ENCODE measurements at regions not wholly inside any gene's neighbourhood (a gene's known extent, or its start where the extent isn't known, plus 50 kb on each side); places are given as distances from the start of the nearest gene placed in this dataset.

DNA sequence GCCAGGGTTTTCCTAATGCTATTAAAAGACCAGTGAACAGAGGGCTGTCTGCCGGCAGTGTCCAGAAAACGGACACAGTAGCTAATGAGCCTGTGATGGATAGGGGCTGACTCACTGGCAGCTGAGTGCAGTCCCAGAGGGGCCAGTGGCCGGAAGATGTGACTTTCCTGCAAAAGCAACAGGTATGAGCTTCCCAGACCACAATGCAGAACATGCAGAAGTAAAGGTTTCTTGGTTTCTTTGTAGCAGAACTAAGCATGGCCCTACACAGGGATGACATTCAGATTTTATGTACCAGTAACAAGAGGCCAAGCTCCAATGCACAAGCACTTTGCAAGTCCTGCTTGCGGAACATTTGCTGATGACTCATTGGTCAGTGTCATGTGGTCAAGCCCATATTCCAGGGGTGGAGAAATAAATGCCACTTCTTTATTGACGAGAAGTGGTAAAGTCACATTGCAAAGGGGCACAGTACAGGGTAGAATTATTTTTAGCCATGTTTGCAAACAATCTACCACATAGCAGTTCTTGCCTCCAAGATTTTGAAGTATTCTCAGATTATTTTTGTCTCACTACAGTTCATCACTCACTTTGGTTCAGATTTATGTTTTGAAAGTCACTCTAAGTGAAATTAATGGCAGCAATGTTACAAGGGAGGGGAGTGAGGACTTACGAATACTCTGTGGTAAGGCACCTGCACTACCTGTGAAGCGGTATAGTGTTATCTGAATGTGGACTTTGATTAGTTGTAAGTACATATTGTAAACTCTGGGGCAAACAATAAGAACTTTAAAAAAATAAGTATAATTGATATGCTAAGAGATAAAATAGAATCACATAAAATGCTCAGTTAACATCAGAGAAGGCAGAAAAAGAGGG, 263.3 kb downstream of the ABHD5 start:
- DNase-seq, result no peak

DNA sequence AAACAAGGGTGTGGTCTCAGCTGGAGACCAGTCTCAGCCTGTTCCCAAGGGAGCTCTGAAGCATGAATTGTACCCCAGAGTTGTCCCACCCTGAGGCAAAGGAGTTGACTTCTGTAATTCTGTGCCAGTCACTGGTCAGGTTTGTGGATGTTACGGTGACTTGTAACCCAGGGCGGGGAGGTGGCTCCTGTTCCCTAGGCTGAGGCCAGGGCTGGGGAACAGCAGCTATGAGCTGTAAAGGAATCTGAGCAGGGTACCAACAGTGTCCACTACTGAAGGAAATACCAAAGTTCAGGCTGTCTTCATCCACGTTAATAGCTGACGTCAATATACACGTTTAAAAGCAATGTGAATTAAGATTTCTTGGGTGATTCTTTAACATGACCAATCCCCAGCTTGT, 266.2 kb downstream of the ABHD5 start:
- no peak for DNase-seq

DNA sequence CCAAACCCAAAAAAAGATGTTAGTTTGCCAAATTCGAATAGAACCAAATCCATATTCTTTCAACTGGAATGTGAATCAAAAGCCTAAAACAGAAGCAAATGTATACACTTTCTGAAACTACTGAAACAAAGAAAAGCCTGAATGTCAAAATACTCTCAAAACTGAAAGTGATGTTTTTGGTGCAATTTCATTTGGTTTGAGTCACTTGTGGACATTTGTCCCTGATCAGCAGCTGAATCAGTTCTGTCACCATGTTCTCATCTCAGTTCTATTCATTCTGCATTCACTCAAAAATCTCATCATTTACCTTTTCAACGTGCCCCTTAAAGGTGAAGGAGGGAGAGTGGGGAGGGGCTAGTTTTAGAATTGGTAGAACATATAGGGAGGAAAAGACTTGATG, 266.8 kb downstream of the ABHD5 start:
- no peak for DNase-seq

DNA sequence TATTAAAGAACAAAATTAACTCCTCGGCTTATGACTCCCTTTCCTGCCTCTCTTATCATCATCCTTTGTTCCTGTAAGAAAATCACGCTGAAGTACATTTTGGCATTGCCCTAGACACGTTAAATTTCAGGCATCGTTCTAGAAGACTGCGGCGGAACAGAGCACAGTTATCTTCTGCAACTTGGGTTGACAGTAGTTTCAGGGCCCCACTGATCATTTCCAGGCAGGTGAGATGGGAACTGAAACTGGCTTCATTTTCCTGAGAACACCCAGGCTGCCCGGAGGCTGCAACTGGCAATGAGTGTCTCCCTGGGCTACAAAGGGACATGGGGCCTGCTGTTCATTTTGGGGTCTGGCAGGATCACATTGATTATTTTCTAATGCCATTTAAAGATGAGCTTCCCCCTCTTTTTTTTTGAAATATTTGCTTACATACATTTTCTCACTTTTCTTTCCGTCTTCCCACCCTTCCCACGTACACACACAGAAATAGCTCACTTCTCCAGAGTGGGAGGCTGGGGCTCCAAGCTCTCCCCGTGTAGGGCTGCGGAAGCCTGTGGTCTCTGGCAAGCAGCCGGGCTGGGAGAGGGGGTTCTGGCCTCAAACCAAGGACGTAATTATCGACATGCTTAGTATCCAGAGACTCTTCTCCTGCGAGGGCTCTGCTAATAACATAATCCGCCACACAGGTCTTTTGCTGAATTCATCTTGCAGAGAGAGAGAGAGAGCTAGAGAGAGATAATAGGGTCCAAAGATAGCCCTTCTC, 267.4 kb downstream of the ABHD5 start:
- DNase-seq, result no peak

DNA sequence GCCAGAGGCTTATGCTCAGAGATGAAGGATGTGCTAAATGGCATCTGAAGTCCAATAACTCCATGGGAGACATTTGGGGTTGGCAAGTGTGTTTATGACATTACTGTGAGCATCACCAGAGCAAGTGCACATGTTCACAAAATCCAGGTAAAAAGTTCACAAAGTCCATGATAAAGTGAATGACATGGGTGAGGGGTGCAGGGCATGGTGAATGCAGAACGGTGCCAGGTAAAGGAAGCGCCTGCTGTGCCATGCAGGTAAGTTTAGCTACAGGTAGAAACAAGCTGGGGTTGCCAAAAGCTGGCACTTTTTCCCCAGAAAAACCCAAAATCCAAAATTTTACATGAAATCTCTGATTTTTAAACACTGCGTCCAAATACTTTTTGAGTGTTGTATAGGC, 268.2 kb downstream of the ABHD5 start:
- no peak for DNase-seq

DNA sequence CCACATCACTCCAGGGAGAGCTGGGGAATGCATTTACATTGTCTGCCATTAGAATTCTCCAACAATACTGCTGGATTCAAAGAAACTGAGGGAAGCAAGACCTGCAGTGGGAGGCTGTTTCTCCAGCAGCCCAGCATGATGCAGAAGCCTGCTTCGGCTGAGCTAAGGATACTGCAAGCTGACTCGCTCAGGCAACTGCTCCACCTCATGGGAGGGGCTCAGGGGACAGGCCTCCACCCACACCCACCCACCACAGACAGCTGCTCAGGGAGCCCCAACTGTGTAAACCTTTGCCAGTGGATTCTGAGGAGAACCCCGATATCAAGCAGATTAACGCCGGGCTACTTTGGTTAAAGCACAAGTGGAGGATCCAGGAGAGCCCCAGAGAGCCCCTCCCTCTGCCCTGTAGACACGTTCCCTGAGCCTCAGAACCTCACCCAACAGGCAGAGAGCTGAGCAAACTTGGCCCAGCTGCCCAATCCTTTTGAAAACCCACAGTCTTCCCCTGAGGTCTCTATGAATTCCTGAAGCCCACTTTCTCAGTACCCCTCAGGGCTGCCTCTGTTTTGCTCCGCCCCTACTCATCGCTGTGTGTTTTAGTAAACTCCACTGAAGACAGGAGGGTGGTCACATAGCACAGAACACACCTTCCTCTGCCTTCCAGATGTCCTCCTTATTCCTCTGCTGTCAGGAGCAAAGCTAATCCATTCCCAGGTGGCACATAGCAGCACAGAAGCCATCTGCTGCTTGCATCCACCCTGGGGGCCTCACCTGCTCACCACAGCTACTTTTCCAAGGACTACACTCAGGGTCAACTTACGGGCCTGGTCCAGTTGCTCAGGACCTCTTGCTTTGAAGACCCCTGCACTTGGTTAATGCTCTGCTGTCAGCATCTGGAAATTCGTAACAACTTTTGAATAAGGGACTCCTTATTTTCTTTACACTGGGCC, 269.0 kb downstream of the ABHD5 start:
- DNase-seq, result no peak

DNA sequence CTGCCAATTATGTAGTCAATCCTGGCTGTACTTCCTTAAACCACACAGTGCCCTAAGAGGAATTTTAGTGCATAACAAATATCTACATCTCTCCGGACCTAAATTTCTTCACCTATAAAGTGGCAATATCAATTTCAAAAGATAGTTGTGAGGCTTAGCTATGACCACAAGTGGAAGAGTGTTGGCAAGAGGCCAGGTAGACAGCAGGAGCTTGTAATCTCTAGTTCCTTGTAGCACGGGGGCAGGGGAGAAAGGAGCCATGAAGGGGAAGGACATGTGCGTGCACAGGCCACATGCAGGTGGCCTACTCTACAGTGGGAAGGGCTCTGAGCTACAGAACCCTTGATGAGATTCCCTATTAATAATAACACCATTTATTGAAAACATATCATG, 269.7 kb downstream of the ABHD5 start:
- DNase-seq, result no peak

DNA sequence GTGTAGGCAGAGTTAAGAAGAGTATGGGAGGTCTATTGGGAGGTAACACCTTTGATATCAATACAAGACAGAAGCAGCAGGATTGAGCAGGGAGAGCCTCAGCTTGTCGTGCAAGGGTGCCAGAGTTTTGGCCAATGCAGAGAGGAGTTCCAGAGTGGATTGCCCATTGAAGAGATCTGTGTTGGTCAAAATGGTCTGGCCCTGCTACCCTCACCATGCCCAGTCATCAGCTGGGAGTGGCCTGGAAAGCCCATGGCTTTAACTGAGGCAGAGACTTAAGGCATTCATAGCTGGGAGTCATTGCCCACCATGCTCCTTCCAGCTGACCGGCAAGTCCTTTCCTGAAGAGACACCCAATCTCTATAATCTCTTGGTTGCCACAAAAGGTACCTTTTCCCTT, 271.3 kb downstream of the ABHD5 start:
- no peak for DNase-seq

DNA sequence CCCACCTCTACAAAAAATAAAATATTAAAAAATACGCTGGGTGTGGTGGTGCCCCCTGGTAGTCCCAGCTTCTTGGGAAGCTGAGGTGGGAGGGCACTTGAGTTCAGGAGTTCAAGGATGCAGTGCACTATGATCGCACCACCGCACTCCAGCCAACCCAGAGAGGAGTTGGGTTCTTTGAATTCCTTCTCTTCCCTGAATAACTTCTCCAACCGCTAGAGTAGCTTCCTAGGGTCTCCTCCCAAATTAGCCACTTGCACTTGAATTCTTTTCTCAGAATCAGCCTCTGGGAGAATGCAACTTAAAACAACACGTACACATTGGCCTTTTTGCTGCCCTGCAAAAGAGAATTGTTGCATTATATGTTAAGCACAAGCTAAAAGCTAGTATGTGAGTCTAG, 272.5 kb downstream of the ABHD5 start:
- DNase-seq, result no peak

DNA sequence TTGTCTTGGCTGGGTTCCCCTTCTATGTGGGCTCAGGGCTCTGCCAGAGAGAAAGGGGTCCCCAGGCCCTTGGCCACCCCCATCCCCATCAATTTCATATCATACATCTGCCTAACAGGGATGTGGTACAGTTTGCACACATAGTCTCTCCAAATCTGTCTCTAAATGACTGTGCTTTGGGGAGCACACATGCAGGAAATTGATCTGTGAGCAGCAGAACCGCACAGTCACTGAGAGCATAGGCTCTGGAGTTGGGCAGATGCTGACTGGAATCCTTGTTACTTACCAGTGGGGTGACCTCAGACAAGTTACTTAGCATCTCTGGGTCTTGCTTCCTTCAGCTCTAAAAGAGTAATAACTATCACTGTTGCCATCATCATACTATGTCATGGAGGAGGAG, 273.9 kb downstream of the ABHD5 start:
- no peak for DNase-seq

DNA sequence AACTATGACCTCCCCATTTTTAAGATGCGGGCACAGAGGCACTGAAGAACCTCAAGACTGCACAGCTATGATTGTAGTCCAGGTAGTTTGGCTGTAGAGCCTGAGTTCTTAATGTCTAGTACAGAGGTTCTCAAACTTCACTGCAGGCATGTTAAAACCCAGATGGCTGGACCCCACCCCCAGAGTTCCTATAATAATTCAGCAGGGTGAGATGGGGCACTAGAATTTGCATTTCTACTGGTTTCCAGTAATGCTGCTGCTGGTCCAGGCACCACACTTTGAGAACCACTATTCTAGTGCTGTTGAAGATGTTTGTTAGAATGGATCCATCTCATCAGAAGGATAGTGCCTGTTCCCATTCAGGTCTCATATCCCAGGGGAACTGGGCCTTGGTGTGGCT, 274.9 kb downstream of the ABHD5 start:
- no peak for DNase-seq

DNA sequence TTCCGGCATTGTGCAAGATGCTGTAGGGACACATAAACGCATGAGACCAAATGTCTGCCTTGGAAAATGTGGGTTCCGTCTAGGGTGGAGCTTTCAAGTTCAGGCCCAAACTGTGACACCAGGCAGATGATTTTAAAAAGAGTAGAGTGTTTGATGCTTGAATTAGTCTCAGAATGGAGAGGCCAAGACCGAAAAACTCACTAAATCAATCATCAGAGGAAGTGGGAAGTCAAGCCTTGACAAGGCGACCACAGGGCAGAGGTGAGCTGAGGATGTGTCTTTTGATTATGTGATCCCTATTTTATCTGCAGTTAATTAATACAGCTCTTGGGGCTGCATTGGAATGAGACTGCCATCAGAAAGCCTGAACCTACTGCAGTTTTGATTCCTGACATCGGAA, 275.4 kb downstream of the ABHD5 start:
- DNase-seq, result no peak

DNA sequence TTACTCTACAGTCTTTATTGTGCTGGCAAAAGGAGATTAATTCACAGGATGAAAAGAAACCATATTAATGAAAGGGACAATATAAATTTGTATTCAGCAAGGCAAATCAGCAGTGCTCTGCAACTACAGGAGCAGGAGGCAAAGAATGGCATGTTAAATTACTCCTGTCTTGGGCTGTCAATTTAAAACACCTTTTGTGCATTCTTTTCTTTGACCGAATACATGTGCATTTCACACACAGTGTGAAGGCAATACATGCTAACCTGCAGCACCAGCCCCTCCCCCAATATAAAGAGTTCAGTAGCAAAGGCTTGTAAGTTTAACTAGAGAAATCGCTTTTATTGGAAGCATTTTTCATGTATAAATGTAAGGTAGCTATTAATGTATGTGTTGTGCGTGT, 275.2 kb upstream of the TOPAZ1 start:
- no peak for DNase-seq

DNA sequence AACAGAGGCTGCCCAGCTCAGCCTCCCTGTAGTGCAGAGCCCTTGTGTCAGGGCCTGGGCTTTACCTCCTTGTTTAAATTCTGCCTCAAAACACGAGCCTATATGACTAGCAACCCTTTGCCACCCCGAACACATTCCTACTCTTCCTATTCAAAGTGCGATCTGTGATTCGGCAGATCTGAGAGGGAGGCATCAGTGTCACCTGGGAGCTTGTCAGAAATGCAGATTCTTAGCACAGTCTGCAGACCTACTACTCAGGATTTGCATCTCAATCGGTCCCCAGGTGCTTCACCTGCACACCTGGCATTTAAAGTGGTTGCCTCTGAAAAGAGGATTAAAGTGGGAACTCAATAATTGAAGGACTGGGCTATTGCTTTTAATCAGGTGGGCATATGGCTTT, 273.2 kb upstream of the TOPAZ1 start:
- no peak for DNase-seq

DNA sequence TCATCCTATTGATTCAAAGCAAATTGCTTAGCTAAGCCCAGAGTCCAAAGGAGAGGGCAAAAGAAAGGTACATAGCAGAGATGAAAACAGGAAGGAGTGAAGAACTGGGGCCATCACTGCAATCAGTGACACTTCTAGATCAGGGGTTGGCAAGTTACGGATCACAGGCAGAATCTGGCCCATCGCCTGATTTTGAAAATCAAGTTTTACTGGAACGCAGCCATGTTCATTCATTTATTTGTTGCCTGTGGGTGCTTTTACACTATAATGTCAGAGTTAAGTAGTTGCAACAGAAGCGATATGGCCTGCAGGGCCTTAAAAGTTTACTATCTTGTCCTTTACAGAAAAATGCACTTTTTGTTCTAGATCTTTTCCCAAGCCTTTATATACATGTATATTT, 271.7 kb upstream of the TOPAZ1 start:
- no peak for DNase-seq

DNA sequence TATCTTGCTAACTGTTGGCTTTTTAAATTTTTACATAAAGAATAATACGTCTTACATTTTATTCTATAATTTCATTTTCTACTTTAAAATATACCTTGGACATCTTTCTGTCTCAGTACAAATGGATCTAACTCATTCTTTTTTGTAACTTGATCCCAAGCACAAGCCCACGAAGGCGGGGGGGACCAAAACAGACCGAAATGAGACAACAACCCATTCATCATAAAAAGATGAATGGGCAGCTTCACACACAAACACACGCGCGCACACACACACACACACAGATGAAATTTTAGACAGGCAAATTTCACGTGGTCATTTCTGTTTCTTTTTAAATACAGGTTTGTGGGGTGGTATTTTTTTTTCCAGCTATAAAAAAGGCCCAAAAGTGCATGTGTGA, 271.3 kb upstream of the TOPAZ1 start:
- no peak for DNase-seq

DNA sequence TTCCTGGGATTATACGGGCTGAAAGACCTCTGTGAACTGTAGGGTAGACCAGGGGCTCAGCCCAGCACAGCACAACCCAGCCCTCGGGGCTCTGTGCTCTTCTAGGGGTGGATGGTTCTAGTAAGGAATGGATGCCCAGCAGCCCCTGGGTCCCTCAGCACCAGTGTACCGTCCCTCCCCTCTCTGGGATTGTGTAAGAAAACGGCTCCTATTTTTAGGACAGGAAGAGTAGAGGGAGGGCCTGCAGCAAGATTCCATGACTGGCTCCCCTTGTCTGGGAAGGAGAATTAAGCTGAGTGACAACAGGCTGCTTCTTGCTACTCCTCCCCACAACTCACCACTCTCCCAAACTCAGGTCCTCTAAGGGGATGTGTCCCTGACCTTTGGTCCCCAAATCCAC, 270.8 kb upstream of the TOPAZ1 start:
- no peak for DNase-seq

DNA sequence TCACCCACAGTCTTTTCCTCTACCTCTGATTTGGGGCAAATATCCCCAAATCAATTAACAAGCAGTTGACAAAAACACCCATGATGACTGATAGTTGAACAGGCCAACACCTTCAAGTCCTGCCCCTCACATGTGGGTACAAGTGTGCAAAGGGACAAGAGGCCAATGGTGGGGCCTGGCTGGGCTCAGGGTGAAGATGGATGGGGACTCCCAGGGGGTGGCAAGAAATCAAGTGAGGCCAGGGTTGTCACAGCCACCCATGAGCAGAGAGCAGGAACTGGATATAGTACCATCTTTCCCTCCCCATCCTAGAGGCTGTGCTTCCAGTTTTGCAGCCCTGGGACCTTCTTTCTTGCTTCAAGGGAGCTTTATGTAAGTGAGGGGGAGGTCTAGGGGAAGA, 270.2 kb upstream of the TOPAZ1 start:
- DNase-seq, result no peak

DNA sequence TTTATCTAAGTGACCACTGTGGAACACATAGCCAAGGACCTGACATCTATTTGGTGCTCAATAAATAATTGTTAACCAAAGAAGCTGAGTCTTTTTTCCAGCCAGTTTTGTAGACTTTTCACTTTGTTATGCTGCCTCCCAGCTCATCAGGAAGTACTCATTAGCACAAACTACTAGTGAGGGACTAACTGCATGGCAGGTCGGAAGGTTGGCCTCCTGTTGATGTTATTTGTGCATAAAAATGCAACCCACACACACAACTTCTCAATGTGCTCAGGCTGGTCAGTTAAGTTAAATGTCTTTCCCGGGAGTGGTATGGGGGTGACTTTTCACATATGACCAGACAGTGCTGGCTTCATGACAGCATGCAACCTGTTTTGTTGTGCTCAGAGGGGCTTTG, 263.0 kb upstream of the TOPAZ1 start:
- no peak for DNase-seq

DNA sequence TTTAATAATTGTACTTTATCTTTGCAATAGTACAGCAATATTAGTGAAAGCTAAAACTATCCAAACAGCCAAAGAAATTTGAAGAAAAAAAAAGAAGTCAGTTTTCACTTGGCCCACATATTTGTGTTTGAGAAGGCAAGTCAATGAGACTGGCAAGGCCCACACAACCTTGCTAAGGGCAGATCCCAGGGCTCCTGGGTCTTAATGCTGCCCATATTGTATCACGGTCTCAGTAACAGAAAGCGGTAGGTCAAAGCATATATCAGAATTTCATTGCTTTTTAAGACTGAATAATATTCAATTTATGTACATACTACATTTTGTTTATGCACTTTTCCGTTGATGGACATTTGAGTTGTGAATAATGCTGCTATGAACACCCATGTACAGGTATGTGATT, 262.0 kb upstream of the TOPAZ1 start:
- no peak for DNase-seq

DNA sequence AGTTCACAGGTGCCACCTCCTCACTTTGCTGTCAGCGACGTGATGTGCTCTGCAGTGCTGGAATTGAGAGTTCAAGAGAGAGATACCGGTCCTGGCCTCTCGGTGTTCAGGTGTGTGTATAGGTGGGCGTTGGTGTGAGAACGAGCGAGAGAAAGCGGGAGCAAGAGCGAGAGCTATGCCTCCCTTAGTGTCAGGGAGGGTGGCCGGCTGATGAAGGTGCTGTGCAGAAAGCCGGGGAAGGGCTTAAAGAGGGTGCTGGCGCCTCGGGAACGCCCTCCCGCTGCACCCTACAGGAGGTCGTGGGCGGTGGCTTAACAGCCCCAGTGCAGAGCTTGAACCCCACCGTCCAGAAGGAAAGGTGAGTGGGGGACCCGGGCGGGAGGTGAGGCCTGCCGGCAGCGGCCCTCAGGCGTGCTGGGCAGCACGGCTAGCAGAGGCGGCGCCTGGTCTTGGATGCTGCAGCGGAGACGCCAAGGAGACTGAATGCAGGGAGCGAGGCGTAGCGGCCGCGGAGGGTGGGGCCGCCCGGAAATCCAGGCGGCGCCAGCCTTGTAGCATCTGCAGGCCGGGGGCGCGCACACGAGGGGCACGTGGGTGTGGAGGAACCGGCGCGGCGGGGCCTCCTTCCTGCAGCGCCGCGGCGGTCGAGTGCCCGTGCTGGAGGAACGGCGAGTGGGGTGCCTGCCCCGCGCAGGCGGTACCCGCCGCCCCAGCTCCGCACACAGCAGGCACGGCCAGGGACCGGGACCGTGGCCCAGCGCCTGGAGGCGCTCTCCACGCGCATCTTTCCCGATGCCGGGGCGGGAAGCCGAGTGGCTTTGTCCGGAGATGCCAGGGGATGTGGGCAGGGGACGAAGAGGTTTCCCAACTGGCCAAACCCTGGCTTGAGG, 246.8 kb upstream of the TOPAZ1 start:
- no peak for DNase-seq
